GM21737 (cell line): ENCODE measurements at regions not wholly inside any gene's neighbourhood (a gene's known extent, or its start where the extent isn't known, plus 50 kb on each side); places are given as distances from the start of the nearest gene placed in this dataset.

Experiments
- ATAC-seq: cut with Tn5 transposase; IDR thresholded peaks from one replicate; pipeline ENCODE4 v1.9.1; 2021; ENCODE audit warnings: mild to moderate bottlenecking, moderate library complexity; ENCODE audit not compliant: unreplicated experiment

DNA sequence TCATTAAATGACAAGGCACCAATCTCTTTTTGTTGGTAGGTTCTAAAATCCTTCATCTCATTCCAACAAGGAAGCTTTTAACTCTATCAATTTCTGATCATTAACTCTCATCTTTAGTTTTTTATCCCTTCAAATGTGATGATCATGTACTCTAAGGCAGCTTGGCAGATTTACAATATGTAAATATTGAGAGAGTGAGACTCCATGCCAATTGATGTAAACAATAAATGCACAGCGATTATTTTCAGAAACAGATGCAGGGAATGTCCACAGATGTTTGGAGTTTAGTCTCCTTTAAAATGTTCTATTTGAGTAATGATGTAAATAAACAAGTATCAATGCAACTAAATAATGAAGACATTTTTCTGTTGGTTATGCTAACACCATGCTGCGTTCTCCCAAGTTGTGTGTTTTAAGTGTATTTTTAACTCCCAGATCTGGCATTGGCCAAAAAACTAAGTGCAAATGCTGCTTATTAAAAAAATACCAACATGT is 213.8 kb downstream of the AHR start:
- no peak for ATAC-seq

DNA sequence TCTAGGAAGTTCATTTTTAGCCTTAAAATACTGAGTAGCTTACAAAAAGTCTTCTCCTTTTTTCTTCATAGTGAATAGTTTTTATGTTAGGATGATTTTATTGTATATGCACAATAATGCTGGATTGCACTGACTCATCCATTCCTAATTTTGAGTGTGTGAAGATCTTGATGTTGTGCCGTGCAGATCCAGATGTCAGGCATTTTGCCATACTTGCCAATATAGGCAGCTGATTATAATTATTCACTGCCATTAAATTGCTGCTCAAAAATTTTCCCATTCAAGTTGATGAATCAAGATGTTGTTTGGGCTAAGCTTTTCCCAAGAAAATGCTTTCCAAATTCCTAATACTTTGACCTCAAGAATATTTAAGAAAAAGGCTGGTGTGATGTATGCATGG is 218.3 kb downstream of the AHR start:
- no peak for ATAC-seq

DNA sequence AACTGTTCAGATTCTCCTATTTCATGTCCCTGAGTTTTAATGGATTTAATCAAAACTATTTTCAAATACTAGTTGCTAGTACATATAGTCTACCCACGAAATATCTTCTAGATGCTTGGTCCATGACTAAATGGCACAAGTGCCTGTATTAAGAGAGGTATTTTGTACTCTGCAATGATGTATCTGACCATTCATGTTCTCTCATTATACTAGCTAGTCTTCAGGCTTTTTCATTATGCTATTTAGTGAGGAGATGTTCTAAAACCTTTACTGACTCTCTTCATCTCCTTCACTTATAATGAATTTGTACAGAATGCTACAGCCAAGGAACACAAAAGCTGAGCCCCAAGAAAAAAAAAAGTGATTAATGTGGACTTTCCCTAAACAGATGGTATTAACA is 222.5 kb downstream of the AHR start:
- no peak for ATAC-seq

DNA sequence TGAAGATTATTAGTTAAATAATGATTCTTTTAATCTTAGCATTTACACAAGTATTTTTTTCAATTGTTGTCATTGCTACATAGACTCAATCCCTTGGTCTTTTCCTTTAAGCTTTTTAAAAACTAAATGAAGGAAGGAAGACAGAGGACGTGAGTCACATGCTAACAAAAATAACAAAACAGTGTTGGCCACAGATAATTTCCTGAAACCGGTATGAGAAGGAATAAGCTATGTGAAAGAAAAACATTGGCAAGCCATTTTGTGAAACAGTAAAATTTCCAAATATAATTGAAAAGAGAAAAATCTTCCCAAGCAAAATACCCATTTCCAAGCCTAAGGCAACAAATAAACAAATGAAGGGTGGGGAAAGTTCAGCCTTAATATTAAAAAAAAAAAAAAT is 223.0 kb downstream of the AHR start:
- no peak for ATAC-seq

DNA sequence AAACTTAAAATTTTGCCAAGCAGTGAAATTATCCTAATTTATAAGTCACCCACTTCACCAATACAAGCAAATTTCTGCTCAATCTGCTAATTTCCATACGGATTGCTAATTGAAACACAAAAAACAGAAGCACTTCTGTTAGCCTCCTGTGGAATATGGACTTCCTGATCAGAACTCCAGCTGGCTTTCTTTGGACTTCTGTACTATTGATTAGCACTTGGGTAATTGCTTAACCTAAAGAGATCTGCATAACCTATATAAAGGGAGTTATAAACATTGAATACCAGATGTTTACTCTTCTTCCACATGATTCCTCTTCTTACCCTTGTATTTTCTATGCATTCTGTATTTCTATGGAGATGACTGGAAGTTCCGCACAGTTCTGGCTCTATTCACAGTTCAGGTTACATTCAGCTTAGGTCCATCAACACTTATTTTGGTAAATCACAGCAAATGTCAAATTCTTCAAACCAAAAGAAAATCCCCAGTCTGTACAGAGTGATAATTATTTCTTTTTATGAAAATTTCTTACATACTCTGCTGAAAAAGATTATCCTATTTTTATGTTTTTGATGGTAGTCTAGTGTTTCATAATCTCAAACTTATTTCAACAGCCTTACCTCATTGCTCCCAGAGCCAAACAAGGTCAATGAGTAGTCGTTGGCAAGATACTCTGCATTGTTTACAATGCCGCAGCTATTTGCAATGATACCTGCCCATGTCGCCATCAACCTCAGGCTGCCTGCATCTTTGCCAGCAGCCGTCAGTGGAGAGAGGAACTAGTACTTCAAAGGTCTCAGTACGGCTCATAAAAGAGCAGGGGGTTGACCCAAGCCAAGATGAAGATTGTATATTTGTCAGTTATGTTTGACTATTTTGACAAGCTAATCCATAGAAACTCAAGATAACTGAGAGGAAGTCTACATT is 225.6 kb downstream of the AHR start:
- ATAC-seq, result no peak

DNA sequence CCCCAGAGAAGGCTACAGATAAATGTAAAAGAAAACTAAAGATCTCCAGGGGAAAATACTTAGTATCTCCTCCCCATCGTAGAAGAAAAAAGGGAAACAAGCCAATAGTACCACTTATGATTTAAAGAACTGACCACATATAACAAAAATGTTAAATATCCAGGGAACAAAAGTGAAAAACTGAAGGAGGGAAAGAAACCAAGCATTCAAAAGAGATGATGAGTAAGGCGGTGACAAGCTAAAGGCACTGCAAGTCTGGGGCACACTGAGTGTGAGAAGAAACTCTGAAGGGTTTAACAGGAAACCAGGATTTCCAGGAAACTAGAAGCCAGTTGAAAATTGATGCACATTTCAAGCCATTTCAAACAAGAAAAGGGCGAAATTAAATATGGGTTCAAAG is 226.3 kb downstream of the AHR start:
- no peak for ATAC-seq

DNA sequence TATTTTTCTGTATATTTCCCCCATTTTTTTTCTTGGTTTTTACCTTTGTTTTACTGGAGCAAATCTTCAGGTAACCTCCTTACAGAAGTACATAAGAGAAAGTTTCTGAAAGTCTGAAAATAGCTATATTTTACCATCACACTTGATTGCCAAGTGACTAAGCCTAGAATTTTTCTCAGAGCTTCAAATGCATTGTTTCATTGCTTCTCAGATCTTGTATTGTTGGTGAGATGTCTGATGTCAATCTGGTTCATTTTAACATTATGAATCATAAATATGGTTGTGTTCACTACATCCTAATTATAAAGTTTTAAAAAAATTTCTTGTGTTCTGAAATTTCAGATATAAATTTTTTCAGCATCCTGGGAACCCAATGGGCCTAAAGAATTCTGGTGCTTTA is 228.2 kb downstream of the AHR start:
- ATAC-seq, result no peak

DNA sequence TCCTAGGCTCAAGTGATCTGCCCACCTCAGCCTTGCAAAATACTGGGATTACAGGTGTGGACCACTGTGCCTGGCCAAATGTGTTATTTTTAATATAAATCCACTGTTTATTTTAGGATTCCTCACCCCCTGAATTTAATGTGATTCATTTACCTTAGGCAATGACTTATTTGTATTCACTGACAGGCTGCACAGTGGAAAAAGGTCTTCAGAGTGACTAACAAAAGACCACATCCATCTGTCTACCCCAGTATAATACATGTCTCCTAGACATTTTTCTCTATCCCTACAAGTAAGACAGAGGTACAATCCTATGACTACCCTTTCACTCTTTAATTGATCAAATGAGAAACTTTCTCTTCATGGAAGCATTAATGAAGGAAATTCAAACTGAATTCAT is 230.2 kb downstream of the AHR start:
- ATAC-seq, result no peak

DNA sequence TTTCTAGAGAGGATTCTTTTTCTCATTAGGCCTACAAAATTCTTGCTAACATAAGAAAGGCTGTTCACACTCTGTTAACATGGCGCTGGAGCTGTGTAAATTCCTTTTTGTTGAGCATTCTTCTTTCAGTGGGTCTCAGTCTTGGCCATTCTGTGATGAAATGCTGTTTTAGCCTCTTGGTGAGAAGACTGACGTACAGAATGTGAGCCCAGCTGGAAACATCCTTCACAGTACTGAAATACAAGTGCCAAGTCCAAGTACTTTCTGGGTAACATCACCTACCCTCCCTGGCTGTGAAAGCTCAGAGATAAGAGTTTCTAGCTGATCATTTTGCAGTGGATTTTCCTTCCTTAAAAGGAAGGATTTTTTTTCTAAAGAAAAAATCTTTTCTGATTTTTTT is 231.8 kb downstream of the AHR start:
- no peak for ATAC-seq

DNA sequence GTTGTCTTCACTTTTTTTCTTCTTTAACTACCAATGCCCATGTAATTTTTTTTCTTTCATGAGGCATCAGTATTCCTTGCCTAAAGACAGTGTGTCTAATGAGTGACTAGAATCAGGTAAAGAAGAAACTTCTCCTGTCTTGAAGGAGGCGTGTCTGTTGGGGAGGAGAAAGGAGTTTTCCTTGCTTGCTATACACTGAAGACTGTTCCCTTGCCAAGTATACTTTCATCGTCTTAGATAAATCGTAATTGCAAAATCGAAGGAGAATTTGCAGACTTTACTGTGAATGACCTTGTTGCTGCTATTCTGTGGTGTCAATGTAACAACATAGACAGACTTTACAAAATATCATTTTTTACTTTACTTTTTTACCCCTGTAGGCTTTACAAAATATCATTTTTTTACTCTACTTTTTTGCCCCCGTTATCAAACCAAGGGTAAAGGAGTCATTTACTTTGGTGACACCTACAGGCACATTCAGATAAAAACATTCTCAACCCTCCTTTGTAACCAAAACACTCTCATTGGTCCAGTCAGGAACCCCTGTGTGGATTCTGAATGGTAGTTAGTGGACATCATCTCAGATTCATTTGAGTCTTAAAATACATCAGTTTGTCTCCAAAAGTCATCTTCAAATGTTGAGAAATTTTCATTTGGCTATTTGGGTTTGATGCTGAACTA is 232.4 kb downstream of the AHR start:
- ATAC-seq, result no peak

DNA sequence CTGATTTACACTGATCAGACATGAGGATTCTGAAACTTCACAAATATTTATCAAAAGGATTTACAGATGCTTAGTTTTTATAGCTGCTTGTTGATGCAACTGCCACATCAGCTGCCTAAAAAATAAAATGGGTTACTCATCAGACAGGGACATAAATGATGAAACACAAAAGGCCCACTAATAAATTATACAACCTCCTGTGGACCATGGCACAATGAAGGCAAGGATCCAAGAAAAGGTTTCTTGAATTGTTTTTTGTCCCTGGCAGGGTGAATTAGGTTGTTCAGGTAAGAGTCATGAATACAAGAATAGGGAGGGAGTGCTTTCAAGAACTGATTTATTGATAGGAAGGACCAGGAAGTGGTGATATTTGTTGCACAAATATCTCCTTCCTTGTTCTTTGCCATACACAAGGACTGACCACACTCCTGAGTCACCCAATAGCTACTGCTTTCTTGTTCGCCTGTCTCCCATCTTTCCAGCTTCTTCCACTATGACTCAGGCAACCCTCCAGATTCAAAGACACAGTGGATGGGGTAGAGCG is 234.5 kb downstream of the AHR start:
- ATAC-seq, result no peak

DNA sequence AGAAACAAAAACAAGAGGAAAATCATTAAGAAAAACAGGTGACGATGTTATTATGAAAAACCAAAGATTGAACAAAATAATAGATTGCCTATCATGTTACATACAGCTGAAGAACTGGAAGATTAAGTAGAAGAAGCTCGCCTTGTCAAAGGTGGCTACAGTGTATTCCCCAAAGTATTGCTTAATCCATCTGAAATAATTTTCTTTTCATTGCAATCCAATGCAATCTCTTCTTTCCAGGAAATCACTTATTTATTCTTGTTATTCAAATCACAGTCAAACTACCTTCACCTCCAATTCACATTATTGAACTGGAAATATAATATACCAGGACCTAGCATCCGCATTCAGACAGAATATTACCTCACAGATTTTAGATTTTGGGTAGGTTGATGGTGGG is 235.9 kb downstream of the AHR start:
- no peak for ATAC-seq

DNA sequence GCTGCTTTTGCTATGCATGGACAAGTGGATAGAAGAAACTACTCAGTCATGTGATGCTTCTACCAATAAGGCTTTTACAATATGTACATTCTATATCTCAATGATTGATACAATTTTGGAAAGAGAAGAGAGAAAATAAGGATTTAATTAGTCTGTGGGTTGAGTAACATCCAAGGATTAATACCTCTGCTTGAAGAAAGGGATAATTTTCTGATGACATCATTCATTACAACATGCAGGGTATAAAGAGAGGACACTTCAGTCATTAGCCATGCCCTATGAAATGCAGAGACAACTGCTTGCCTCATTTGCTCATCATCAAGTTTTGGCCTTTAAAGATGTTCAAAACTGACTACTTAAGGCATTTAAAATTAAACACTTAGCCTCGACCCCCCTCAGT is 237.3 kb downstream of the AHR start:
- no peak for ATAC-seq

DNA sequence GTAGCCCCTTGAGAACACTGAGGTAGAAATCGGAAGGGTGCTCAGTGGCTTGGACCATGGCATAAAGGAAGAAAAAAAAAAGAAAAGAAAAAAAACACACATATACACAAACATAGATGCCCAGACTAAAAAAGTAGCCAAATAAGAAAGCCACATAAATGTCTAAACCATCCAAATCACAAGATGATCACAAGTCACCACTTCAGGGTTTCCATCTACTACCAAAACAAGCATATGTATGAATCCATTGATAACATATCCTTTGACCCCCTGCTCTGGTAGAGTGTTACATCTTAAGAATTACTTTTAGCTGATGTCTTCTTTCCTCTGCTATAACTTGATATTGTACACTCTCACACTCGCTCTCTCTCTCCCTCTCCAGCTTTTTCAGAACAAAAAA is 245.9 kb downstream of the AHR start:
- ATAC-seq, result no peak

DNA sequence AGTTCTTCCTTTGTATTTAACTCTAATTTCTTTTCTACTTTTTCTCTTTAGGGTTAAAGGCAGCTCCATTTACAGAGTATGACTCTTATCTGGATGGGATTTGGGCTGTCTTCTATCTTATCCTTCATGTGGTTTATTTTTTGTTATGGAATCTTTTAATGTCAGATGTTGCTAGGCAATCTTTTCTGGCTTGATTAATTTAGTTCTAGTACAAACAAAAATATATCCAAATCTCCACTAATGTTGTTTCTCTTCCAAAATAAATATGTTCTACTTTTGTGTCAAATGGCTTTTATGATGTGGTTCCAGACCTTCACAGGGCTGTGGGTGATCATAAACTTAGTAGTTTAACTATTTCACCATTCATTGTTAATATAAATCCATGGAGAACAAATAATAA is 246.9 kb downstream of the AHR start:
- ATAC-seq, result no peak

DNA sequence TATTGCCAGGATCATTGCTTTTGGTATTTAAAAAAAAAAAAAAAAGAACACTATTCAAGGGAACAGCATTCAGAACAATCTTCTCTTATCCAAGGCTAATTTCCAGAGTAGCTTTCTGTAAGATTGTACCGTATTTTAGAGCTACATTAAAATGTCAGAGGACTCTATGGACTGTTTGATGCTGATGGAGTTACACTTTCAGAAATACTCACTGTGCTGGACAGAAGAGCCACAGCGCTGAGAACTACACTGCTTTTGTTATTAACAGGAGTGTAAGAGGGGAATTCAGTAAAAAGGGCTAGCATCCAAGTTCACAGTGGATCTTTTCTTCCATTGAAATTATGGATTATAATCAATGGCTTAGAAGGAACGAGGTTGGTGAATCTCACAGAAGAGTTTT is 247.7 kb downstream of the AHR start:
- no peak for ATAC-seq

DNA sequence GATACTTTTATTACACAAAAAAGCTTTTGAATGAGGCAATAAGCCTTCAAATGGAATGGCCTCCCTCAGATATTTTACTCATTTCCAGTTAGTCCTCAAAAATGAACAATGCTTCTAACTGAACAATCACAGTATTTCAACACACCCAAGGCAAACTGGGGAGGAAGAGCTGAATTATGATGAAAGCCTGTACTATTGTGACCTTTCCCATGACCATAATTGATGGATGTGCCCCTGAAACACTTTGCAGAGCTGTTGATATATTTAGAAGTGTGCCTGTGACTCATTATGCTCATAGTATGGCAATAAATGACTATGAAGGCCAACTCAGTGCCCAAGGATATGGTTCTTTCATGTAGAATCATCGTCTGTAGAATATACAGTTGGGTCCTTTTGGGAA is 248.1 kb downstream of the AHR start:
- ATAC-seq, result no peak

DNA sequence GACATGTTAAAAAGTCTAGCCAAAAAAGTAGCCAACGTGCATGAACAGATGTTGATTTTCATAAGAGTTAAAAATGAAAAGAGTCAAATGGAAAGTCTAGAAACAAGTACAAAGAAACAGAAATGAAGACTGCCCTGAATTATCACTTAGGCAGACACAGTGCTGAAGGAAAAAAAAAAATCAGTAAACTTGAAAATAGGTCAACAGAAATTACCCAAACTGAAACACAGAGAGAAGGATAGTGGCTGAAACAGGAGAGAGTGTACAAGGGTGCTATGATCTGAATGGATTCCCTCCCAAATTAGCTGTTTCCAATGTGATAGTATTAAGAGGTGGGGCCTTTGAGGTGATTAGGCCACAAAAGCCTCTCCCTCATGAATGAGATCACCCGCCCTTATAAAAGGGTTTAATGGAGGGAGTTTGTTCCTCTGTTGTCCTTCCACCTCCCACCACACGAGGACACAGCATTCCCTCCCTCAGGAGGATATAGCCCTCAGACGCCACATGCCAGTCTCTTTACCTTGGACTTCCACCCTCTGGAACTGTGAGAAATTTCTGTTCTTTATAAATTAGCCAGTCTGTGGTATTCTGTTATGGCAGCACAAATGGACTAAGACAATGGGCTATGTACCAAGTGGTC is 249.7 kb downstream of the AHR start:
- no peak for ATAC-seq

DNA sequence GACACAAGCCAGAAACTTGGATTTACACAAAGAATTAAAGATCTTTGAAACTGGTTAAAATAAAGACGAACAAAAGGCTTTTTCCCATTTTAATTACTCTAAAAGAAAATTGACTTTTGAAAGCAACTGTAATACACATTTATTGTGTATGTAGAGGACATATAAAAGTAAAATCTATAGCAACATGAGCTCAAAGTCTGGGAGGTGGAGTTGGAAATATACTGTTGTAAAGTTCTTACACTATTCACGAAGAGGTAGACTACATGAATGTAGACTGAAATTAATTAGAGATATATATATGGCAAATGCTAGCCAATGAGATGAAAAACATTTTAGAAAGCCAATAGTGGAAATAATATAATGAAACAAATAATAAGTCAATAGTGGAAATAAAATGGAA is 251.0 kb downstream of the AHR start:
- no peak for ATAC-seq

DNA sequence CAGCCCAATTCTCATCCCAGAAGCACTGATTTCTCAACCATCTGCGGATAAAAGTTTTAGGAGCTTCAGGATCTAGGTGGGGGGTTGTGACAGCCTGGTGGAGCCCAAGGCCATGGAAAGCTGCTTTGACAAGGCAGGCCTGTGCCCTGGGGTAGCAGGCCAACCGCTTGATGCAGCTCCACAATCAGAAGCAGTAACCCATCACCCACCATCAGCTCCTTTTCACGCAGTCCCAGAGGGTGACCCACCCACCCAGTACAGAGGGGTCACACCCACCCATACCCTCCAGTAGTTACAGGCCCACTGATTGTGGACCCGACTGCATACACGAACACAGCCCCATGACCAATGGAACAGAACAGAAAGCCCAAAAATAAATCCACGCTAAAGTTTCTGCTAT is 253.9 kb downstream of the AHR start:
- no peak for ATAC-seq

DNA sequence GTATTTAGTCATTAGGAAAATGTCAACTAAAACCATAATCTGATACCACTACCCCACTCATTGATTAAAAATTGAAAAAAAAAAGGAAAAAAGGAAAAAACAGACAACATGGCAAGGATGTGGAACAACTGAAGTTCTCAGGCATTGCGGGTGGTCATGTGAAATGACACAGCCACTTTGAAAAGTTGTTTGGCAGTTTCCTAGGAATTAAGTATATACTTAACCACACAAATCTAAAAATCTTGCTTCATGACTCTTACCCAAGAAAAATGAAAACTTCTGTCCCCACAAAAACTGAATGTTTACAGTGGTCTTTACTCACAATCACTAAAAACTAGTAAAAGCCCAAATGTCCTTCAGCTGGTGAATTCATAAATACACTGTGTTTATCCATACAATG is 254.5 kb downstream of the AHR start:
- no peak for ATAC-seq
